Epithelial cell of esophagus (primary cell): ENCODE measurements at regions not wholly inside any gene's neighbourhood (a gene's known extent, or its start where the extent isn't known, plus 50 kb on each side); places are given as distances from the start of the nearest gene placed in this dataset.

ENCODE experiments used
- DNase-seq: peaks from one replicate; pipeline ENCODE4 v3.0.0; 2010; ENCODE audit warnings: low read depth
- H3K4me3 ChIP-seq: 2 replicates; pipeline ENCODE4 v1.5.1; 2011; ENCODE audit warnings: mild to moderate bottlenecking, low read length, control low read depth
- CTCF ChIP-seq: IDR thresholded peaks from 2 replicates; pipeline ENCODE4 v1.5.1; 2011; ENCODE audit warnings: low read depth, mild to moderate bottlenecking, low read length, control low read depth, inconsistent platforms; ENCODE audit not compliant: insufficient read depth; ENCODE audit errors: missing control alignments

DNA sequence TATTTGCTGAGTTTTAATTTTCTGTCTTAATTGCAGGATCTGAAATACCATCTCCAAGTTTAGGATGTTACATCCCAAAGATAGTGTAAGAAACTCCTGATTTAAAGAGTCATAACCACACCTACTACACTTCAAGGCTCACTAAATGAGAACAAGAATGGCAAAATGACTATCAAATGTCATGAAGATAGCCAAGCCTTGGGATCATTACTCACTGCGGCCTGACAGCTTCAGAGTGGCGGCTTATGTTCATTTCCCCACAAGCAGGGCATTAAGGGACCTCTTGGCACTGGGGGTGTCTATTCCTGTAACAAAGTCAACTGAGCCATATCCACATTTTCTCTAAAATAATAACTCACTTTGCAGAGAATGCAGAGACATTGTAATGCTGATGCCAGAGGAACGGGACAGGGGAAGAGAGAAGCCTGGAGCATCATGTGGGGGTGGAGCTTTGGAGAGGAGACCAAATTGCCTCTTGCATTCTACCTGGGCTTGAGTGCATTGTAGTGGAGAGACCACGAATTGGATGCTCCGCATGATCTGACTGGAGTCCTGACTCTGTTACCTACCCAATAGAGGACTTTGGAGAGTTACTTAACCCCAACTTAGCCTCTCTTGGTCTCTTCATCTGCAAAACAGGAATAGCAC lies 219.2 kb downstream of the OPA1 start:
- no peak for TF ChIP-seq CTCF
- DNase-seq = no peak
- H3K4me3 ChIP-seq = no peak overlapping the region

DNA sequence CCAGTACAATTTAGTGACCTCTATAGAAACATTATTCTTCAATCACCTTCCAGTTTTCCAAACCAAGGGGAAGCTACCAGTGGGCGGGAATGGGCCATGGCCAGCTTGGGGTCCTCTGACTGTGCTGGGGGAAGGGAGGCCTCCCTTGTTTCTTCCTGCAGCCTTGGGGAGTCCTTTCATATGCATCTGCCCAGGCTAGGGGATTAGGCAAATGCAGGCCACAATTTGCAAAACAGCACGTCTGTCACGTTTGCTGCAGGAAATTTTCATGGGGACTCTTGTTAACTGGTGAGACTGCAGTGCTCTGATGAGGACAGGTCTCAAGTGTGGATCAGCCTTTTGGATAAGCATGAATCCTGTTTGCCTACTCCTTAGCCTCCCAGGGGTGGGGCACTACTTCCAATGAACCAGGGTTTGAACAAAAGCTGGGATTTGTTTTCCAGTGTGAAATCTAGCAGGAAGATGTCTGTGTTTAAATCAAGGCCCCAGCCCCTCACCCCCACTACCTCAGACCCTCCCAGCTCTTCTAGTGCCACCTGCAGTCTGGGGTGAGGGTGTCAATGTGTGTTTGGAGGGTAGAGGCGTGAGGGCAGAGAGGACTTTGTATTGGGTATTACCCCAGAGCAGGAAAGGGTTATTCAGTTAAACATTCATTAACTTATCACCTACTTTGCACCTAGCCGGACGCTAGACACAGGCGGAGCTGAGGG lies 219.9 kb downstream of the OPA1 start:
- no peak overlapping the region for H3K4me3 ChIP-seq
- DNase-seq = no peak
- no peak for TF ChIP-seq CTCF

DNA sequence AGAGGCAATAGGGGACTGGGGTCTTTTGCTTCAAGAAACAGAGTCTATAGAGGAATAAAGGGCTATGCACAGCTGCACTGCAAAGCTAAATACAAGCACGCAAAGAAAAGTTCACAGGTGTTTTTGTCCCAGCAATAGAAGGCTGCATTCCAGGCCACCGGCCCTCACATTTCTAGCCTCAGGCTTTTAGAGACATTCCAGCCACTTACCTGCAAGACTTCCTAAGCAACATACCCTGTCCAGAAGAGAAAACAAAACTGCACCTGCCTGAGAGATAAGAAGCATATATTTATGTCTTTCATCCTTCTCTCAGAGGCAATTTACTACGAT lies 220.5 kb downstream of the OPA1 start:
- no peak for TF ChIP-seq CTCF
- no peak overlapping the region for H3K4me3 ChIP-seq
- no peak for DNase-seq

DNA sequence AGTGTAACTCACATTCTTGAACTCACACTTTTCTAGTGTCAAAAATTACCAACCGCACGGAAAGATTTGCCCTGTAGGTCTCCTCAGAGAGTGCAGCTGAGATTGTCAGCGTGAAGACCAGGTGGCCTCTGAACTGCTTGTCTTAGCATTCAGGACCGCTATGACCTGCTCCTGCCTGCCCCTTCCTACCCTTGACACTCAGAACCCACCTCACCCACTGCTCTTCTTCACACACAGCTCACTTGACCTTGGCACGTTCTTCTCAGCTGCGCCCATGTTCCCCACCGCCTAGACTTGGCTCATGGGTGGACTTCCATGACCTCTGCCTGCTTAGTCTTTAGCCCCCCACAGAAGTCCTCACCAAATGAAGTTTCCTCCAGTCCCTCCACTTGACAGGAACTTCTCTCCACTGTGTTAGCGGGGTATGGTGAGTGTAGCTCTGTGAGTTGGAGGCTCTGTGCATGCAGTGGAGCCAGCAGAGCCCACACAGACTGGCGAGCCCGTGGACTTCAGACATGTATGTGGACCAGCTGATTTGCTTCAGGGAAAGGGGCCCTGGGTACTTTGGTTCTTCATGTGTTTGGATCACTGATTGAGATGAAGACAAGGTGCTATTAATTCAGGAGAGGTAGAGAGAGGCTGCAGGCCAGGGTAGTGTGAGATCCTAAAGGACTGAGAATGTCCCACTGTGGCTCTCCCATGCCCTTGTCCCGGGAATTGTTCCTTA lies 221.3 kb downstream of the OPA1 start:
- TF ChIP-seq CTCF = no peak
- no peak overlapping the region for H3K4me3 ChIP-seq
- no peak for DNase-seq

- no peak for DNase-seq
- no peak overlapping the region for H3K4me3 ChIP-seq
- no peak for TF ChIP-seq CTCF
Measured at GRCh38 chr3:193815246-193816027, 222.4 kb downstream of the OPA1 start.

DNA sequence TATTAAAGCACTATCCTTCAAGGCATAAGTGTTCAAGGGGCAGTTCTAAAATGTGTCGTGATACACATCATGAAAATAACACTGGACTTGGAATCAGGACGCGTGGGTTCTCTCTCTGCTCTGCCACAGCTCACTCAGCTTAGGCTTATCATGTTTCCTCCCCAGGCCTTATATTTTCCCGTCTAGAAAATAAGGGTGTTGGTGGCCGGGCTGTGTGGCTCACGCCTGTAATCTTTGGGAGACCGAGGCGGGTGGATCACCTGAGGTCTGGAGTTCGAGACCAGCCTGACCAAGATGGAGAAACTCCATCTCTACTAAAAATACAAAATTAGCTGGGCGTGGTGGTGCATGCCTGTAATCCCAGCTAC lies 223.0 kb downstream of the OPA1 start:
- no peak for TF ChIP-seq CTCF
- no peak overlapping the region for H3K4me3 ChIP-seq
- DNase-seq = no peak
